GM11168 (cell line): ENCODE measurements at regions not wholly inside any gene's neighbourhood (a gene's known extent, or its start where the extent isn't known, plus 50 kb on each side); places are given as distances from the start of the nearest gene placed in this dataset.
"Not testable (repeated sequence)": the region's sequence is repeated elsewhere in the genome, so short reads cannot be mapped to it uniquely, and the experiment has no call there.

Experiments
- in situ Hi-C: fragments of 300-500 bp; cut with MboI; formaldehyde crosslinking; loops from one replicate; pipeline ENCODE4 v1.12.0; 2022; ENCODE audit warnings: low sequenced_read_pairs; ENCODE audit not compliant: unreplicated experiment

GRCh38 chr3:31092748-31093589 is 198.5 kb upstream of the GADL1 start:
- in situ Hi-C loops: loop anchor here (5.0 kb wide), 1 partner anchor 54 kb away; no protein-coding TSS in a partner anchor

- in situ Hi-C loops: loop anchor here (5.0 kb wide), 1 partner anchor 54 kb away; no protein-coding TSS in a partner anchor
Measured at GRCh38 chr3:31093606-31094005, 199.1 kb upstream of the GADL1 start.

GRCh38 chr3:31094048-31094447 is 199.6 kb upstream of the GADL1 start:
- in situ Hi-C loops: loop anchor here (5.0 kb wide), 1 partner anchor 53 kb away; no protein-coding TSS in a partner anchor

- in situ Hi-C loops: no loop called here
Measured at GRCh38 chr3:31095255-31095654, 200.8 kb upstream of the GADL1 start.

- in situ Hi-C loops: no loop called here
Measured at GRCh38 chr3:31096661-31097395, 202.4 kb upstream of the GADL1 start.

- in situ Hi-C loops: no loop called here
Measured at GRCh38 chr3:31100519-31100918, 206.1 kb upstream of the GADL1 start.

GRCh38 chr3:31101285-31101684 is 206.8 kb upstream of the GADL1 start:
- in situ Hi-C loops: not testable (repeated sequence)

GRCh38 chr3:31102196-31102879 is 207.9 kb upstream of the GADL1 start:
- in situ Hi-C loops: no loop called here

- in situ Hi-C loops: no loop called here
Measured at GRCh38 chr3:31103181-31103580, 208.7 kb upstream of the GADL1 start.

GRCh38 chr3:31103623-31104180 is 209.2 kb upstream of the GADL1 start:
- in situ Hi-C loops: no loop called here

- in situ Hi-C loops: no loop called here
Measured at GRCh38 chr3:31105011-31105410, 210.6 kb upstream of the GADL1 start.

GRCh38 chr3:31105438-31106077 is 211.1 kb upstream of the GADL1 start:
- in situ Hi-C loops: no loop called here

GRCh38 chr3:31106204-31106603 is 211.7 kb upstream of the GADL1 start:
- in situ Hi-C loops: no loop called here

GRCh38 chr3:31106912-31107311 is 212.5 kb upstream of the GADL1 start:
- in situ Hi-C loops: no loop called here

GRCh38 chr3:31114929-31115283 is 220.4 kb upstream of the GADL1 start:
- in situ Hi-C loops: no loop called here

GRCh38 chr3:31115531-31115930 is 221.1 kb upstream of the GADL1 start:
- in situ Hi-C loops: not testable (repeated sequence)

GRCh38 chr3:31116651-31117050 is 222.2 kb upstream of the GADL1 start:
- in situ Hi-C loops: no loop called here

- in situ Hi-C loops: no loop called here
Measured at GRCh38 chr3:31117854-31118253, 223.4 kb upstream of the GADL1 start.

- in situ Hi-C loops: no loop called here
Measured at GRCh38 chr3:31124373-31124772, 229.9 kb upstream of the GADL1 start.

GRCh38 chr3:31125413-31126020 is 231.1 kb upstream of the GADL1 start:
- in situ Hi-C loops: no loop called here
